Erythroblast (primary cell): ENCODE measurements at regions not wholly inside any gene's neighbourhood (a gene's known extent, or its start where the extent isn't known, plus 50 kb on each side); places are given as distances from the start of the nearest gene placed in this dataset.

Source experiments
- GATA1 ChIP-seq: IDR thresholded peaks from 2 replicates; pipeline ENCODE4 v1.6.1; 2011; ENCODE audit warnings: low read depth, mild to moderate bottlenecking, control low read depth, low read length, moderate library complexity
- POLR2A ChIP-seq: IDR thresholded peaks from 2 replicates; pipeline ENCODE4 v1.6.1; 2011; ENCODE audit warnings: mild to moderate bottlenecking, low read length

- TF ChIP-seq POLR2A (no peak), GATA1 (no peak)
These were observed 1528.7 kb upstream of the CDH9 start for GRCh38 chr5:28567048-28567447.
